ENCODE measurements at regions not wholly inside any gene's neighbourhood (a gene's known extent, or its start where the extent isn't known, plus 50 kb on each side); places are given as distances from the start of the nearest gene placed in this dataset.

GRCh38 chr2:236353594-236353942, 89.4 kb upstream of the ASB18 start:
- TF ChIP-seq CTCF (IDR thresholded peaks at IDR 0.05; ENCODE audit: insufficient read depth, low read length, poor library complexity, severe bottlenecking) (no peak), EZH2phosphoT487 (conservative IDR thresholded peaks at IDR 0.05; ENCODE audit: low read length) (no peak)
